ENCODE measurements at regions not wholly inside any gene's neighbourhood (a gene's known extent, or its start where the extent isn't known, plus 50 kb on each side); places are given as distances from the start of the nearest gene placed in this dataset.

GRCh38 chrX:150164971-150165600 lies 198.0 kb upstream of the MAMLD1 start:
- no peak for DNase-seq (ENCODE audit: low spot score)

- no peak for DNase-seq (ENCODE audit: low spot score)
Measured at GRCh38 chrX:150165776-150166610, 197.1 kb upstream of the MAMLD1 start.

GRCh38 chrX:150167482-150168324 lies 195.4 kb upstream of the MAMLD1 start:
- DNase-seq (ENCODE audit: low spot score): no peak

- DNase-seq (ENCODE audit: low spot score): no peak
Measured at GRCh38 chrX:150182161-150182560, 181.0 kb upstream of the MAMLD1 start.

GRCh38 chrX:150184491-150184890 lies 178.6 kb upstream of the MAMLD1 start:
- DNase-seq (ENCODE audit: low spot score): no peak

- DNase-seq (ENCODE audit: low spot score): no peak
Measured at GRCh38 chrX:150185766-150186165, 177.4 kb upstream of the MAMLD1 start.

DNA sequence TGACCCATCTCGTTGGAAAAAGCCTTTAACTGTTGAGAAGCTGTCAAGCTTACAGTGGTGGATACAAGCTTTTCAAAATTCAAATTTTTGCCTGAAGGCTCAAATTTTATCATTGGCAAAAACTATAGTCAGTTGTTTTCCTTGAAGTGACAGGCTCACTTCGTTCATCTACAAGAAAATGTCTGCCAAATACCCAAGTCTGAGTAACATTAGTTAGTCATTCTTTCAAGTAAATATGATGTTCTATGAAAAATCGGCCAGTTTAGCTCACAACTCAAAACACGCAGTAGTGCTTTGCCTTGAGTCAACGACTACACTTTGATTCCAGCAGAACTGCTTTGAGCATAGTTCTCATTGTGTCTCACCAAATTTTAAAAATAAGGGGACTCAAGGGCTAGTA lies 170.3 kb upstream of the MAMLD1 start:
- no peak for DNase-seq (ENCODE audit: low spot score)

GRCh38 chrX:150196285-150196684 lies 166.8 kb upstream of the MAMLD1 start:
- DNase-seq (ENCODE audit: low spot score): no peak

- DNase-seq (ENCODE audit: low spot score): no peak
Measured at GRCh38 chrX:150197388-150197787, 165.7 kb upstream of the MAMLD1 start.

DNA sequence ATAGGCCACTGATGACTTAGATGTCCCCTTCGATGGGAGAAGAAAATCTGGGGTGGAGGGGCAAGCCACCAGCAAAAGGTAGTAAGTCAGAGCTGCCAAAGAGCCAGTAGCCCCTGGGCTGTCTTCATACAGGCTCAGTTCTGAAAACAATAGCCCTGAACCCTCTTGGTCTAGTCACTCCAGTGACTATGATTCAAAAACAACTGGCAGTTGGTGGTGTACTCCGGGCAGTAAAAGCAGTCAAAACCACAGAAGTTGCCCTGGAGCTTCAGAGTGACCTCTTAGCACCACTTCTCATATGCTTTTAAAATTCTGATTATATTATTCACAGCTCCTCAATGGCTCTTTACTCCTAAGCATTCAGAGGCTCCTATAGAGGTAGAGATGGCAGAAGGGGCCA lies 164.3 kb upstream of the MAMLD1 start:
- no peak for DNase-seq (ENCODE audit: low spot score)

GRCh38 chrX:150199181-150199580 lies 163.9 kb upstream of the MAMLD1 start:
- DNase-seq (ENCODE audit: low spot score): no peak

DNA sequence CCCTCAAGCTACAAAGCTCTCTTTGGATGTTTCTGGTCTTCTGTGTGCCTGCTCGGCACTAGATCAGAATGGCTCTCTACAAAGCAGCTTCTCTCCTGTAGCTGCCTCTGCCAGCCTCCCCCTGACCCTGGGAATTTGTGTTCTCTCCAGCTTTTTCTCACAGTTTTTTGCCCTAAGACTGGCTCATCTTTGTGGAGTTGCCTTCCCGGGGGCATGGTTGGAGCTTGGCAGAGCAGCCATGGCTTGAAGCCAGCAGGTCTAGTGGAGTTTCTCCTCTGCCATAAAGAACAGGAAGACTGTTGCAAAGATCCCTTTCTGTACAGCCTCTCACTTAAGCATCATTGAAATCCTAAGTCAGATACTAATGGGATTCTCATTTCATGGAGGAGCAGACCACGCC lies 163.3 kb upstream of the MAMLD1 start:
- no peak for DNase-seq (ENCODE audit: low spot score)

DNA sequence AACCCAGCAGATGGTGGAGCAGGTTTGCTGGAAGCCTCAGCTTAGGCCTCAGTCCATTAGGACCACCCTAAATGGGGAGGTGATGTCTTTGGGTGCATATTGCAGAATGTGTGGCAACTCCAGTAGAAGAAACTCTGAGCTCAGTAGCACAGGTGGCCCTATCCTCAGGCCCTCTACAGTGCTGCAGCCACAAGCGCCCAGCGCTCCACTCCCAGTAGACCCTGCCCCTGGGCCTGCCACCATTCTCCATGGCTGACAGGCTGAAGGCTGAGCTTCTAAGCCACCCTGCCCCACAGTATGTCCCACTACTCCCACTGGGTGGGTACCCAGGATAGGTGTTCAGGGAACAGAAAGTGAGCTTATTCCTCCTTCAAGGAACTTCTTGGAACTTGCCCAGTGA lies 162.8 kb upstream of the MAMLD1 start:
- no peak for DNase-seq (ENCODE audit: low spot score)

- DNase-seq (ENCODE audit: low spot score): peak; percentile 80
Measured at GRCh38 chrX:150200820-150201287, 162.3 kb upstream of the MAMLD1 start.

DNA sequence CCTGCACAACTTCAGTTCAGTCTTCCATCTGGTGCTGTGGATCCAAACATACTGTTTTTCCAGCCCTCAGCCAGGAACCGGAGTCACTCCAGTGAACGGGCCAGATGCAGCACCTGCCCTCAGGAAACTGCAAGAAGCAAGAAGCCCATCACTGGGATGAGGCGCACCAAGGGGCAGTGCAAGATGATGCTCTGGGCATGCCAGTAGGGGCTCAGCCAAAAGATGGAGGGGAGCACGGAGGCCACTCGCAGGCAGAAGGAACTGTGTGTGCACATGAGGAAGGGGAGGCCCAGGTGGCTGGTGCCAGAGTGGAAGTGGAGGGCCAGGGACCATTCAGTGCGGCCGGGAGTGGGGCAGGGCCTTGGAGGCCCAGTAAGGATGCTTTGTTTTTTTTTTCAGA lies 161.7 kb upstream of the MAMLD1 start:
- DNase-seq (ENCODE audit: low spot score): no peak

- no peak for DNase-seq (ENCODE audit: low spot score)
Measured at GRCh38 chrX:150201841-150202240, 161.3 kb upstream of the MAMLD1 start.

DNA sequence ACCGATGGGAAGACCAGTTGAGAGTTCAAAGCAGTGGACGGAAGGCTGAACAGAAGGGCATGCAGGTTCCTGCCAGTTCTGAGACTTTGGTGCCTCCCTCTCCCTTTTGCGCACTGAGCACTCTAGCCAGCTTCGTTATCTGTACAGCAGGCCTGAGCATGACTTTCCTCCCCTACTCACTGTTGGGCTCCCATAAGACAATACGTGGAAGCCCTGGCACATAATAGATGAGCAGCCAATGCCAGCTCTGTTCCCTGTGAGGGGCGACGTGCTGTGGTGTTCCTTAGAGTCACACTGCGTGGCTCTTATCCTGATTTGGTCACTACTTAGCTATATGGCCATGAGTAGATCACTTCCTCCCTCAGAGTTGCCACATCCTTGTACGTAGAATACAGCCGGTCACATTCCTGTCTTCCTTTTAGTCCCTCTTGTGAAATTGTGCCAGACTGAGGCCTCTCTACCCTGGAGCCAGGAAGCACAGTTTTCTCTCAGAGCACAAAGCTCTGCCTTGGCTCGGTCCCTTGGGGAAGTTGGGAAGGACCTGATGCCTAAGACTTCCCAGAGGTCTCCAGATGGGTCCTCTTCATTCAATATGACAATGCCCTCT lies 160.4 kb upstream of the MAMLD1 start:
- DNase-seq (ENCODE audit: low spot score): no peak

- no peak for DNase-seq (ENCODE audit: low spot score)
Measured at GRCh38 chrX:150203248-150203645, 159.9 kb upstream of the MAMLD1 start.

DNA sequence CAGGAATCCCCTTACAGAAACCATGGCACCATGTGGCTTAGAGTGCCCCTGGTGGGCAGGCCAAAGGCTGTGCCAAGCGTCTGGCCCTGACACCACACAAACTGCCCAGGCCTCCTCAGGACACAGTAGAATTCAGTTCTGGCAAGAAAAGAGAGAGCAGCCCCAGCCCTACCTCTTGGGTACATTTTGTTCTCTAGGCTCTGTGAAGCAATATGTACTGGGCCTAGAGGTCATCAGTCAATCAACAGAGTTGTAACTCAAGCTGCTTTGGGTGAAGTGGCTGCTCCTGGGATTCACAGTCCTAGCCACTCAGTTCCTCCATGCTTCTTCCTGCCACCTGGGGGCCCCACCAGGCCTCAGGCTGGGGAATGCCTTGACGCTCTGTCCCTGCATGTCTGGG lies 158.1 kb upstream of the MAMLD1 start:
- no peak for DNase-seq (ENCODE audit: low spot score)

- DNase-seq (ENCODE audit: low spot score): no peak
Measured at GRCh38 chrX:150207733-150208132, 155.4 kb upstream of the MAMLD1 start.

DNA sequence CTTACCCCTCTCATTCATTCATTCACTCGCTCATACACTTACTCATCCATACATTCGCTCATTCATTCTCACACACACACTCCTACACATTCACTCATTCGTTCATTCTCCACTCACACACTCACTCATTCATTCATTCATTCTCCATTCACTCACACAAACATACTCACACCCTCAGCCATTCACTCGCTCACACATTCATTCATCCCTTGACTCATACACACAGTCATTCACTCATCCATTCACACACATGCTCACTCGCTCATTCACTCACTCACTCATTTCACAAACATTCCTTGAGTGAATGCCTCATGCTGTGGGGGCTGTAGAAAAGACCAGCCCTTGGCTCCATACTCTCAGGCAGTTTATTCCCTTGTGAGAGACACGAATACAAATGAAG lies 151.1 kb upstream of the MAMLD1 start:
- no peak for DNase-seq (ENCODE audit: low spot score)

Measured in activated CD4-positive, alpha-beta T cell treated with anti-CD3 and anti-CD28 coated beads, Interleukin-2, Interleukin-4, amounts not matched to agents 100 ng/mL and 50 ng/mL, durations not matched to agents 16 hours and 8 hours (primary cell).